ENCODE measurements at regions not wholly inside any gene's neighbourhood (a gene's known extent, or its start where the extent isn't known, plus 50 kb on each side); places are given as distances from the start of the nearest gene placed in this dataset.

DNA sequence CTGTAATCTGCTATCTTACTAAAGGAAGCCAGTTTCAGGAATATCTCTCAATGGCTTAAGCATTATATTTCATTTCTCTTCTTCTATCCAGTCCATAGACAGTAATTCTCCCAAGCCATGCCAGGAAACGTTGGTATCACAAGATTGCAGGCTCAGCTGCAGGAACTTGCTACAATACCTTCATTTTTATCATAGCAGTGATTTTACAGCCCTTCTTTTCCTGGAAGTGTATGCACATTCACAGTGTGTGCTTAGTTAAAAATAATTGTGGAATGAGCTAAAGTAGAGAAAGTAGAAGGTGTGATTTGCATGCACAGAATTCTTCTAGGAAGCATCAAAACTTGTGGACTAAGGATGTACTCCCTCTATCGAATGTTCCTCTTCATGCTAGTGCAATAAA lies 647.2 kb upstream of the PTBP2 start:
- Histone ChIP-seq H2BK20ac (ENCODE audit: low read length) (no peak overlapping the region), H3K23ac (ENCODE audit: insufficient read length) (no peak overlapping the region), H3K4ac (replicated peaks; ENCODE audit: insufficient read length, low read depth, low read length) (no peak overlapping the region), H3K9me3 (ENCODE audit: insufficient read depth in 2 of 2, low read depth in 1 of 2, low read length in 1 of 2) (no peaks in the 10 kb centered on the region), H3K4me3 (ENCODE audit: extremely low read depth in 1 of 4, insufficient read depth in 2 of 4, low read depth in 3 of 4, low read length in 4 of 4) (no peak overlapping the region), H4K91ac (replicated peaks; ENCODE audit: insufficient read length, low read length) (no peak overlapping the region), H2AFZ (ENCODE audit: low read length) (no peak overlapping the region), H3K79me2 (ENCODE audit: control insufficient read depth in 1 of 2, insufficient read depth in 2 of 2, low read length in 2 of 2) (no peaks in the 10 kb centered on the region), H4K8ac (ENCODE audit: extremely low read depth, insufficient read depth, low read length) (no peak overlapping the region), H3K36me3 (ENCODE audit: control insufficient read depth in 2 of 4, insufficient read depth in 4 of 4, low read length in 3 of 4) (no peaks in the 10 kb centered on the region), H3K14ac (ENCODE audit: insufficient read length) (no peak overlapping the region), H4K5ac (ENCODE audit: insufficient read length, low read depth, low read length) (no peak overlapping the region), H2BK5ac (ENCODE audit: low read depth, low read length) (no peak overlapping the region), H3K18ac (ENCODE audit: extremely low read depth, low read length) (no peak overlapping the region), H3K27ac (ENCODE audit: low read depth, low read length) (no peak overlapping the region), H3K56ac (replicated peaks; ENCODE audit: insufficient read length, low read depth, low read length) (no peak overlapping the region), H2BK120ac (replicated peaks; ENCODE audit: low read depth, low read length) (no peak overlapping the region), H3K4me1 (replicated peaks in 1 of 4; ENCODE audit: control insufficient read depth in 3 of 4, insufficient read depth in 4 of 4, low read length in 3 of 4) (no peaks in the 10 kb centered on the region), H4K20me1 (replicated peaks in 1 of 2; ENCODE audit: control insufficient read depth in 1 of 2, insufficient read depth in 2 of 2, low read length in 2 of 2) (no peaks in the 10 kb centered on the region), H3K9ac (replicated peaks in 1 of 4; ENCODE audit: extremely low read depth in 1 of 4, low read depth in 3 of 4, low read length in 3 of 4) (no peak overlapping the region), H2AK5ac (ENCODE audit: low read depth, low read length) (no peak overlapping the region), H3K27me3 (replicated peaks in 1 of 4; ENCODE audit: control insufficient read depth in 3 of 4, extremely low read depth in 1 of 4, insufficient read depth in 3 of 4, low read length in 3 of 4) (no peaks in the 10 kb centered on the region), H3K4me2 (ENCODE audit: insufficient read depth in 1 of 2, low read depth in 2 of 2, low read length in 2 of 2) (no peak overlapping the region), H2BK12ac (ENCODE audit: low read depth, low read length) (no peak overlapping the region), H3K23me2 (ENCODE audit: low read depth, low read length) (no peaks in the 10 kb centered on the region), H2BK15ac (ENCODE audit: low read length) (no peak overlapping the region), H3K79me1 (ENCODE audit: low read depth, low read length) (no peaks in the 10 kb centered on the region)
- ChIA-PET POLR2A (ENCODE audit: partially characterized antibody) (interaction anchor here (1.1 kb wide), 1 partner anchor 31 kb away, joined by 3 read pairs; no protein-coding TSS in a partner anchor), CTCF (ENCODE audit: partially characterized antibody) (interaction anchor here (0.5 to 1.0 kb wide), 3 partner anchors 162 to 282 kb away, joined by 3 to 4 read pairs (median 3); no protein-coding TSS in a partner anchor)
- WGBS, 2 experiments (ENCODE audit: extremely low coverage in 1 of 2, insufficient coverage in 1 of 2, insufficient read length in 1 of 2, insufficient replicate concordance in 2 of 2, low coverage in 1 of 2, low lambda C conversion rate in 2 of 2, missing lambda C conversion rate in 1 of 2) = 87% methylated on average over 2 of the region's 2 CpGs; no CpG with 5 or more reads in 1 of the 2 experiments
- no peak for TF ChIP-seq SIRT6 (IDR thresholded peaks at IDR 0.05; ENCODE audit: low read length)
- TF ChIP-seq HDAC2 (IDR thresholded peaks at IDR 0.05; ENCODE audit: borderline replicate concordance in 1 of 2, low read depth in 2 of 2, low read length in 2 of 2) = no peak
- FAIRE-seq (no peak), DNase-seq (ENCODE audit: low read depth in 1 of 2, low spot score in 2 of 2) (no peak)

Data from H1 (cell line).